HG02571 (cell line): ENCODE measurements at regions not wholly inside any gene's neighbourhood (a gene's known extent, or its start where the extent isn't known, plus 50 kb on each side); places are given as distances from the start of the nearest gene placed in this dataset.

Experiments
- ATAC-seq: cut with Tn5 transposase; IDR thresholded peaks from one replicate; pipeline ENCODE4 v1.9.1; 2021; ENCODE audit warnings: mild to moderate bottlenecking, moderate library complexity; ENCODE audit not compliant: unreplicated experiment

GRCh38 chr9:89982016-89982415, 377.2 kb downstream of the GADD45G start:
- no peak for ATAC-seq

DNA sequence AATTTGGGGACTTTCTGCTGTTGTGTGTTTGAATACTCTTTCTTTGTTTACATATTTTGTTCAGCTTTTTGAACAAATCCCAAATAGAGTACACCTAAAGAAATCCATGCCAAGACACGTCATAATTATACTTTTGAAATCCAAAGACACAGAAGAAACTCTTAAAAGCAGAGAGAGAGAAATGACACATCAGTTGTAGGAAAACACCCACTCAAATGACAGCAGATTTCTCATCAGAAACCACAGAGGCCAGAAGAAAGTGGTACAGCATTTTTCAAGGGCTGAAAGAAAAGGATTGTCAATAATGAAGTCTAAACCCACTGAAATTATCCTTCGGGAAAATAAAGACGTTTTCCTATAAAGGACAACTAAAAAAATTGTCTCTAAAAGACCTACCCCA, 378.6 kb downstream of the GADD45G start:
- no peak for ATAC-seq

GRCh38 chr9:89984214-89984613, 379.4 kb downstream of the GADD45G start:
- ATAC-seq: no peak

DNA sequence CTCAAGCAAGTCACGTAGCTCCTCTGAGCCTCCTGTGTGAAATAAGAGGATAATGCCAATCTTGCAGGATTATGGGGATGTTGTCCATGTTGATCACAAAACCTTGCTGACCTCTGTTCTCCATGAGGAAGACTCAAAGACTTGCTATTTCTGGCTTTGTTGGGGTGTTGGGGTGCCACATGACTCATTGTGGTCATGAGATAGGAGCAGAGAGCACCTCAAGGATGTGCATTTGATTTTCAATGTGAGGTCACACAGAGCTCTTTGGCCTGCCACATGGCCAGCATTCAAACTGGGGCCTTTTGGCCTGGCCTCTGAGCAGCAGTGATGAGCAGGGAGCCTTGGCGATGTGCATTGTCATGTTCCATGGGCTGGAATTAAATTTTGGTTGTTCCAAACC, 380.3 kb downstream of the GADD45G start:
- no peak for ATAC-seq

GRCh38 chr9:89986190-89986589, 381.4 kb downstream of the GADD45G start:
- no peak for ATAC-seq

- no peak for ATAC-seq
Measured at GRCh38 chr9:89988458-89988857, 383.6 kb downstream of the GADD45G start.

GRCh38 chr9:89991204-89991790, 386.5 kb downstream of the GADD45G start:
- ATAC-seq: no peak

DNA sequence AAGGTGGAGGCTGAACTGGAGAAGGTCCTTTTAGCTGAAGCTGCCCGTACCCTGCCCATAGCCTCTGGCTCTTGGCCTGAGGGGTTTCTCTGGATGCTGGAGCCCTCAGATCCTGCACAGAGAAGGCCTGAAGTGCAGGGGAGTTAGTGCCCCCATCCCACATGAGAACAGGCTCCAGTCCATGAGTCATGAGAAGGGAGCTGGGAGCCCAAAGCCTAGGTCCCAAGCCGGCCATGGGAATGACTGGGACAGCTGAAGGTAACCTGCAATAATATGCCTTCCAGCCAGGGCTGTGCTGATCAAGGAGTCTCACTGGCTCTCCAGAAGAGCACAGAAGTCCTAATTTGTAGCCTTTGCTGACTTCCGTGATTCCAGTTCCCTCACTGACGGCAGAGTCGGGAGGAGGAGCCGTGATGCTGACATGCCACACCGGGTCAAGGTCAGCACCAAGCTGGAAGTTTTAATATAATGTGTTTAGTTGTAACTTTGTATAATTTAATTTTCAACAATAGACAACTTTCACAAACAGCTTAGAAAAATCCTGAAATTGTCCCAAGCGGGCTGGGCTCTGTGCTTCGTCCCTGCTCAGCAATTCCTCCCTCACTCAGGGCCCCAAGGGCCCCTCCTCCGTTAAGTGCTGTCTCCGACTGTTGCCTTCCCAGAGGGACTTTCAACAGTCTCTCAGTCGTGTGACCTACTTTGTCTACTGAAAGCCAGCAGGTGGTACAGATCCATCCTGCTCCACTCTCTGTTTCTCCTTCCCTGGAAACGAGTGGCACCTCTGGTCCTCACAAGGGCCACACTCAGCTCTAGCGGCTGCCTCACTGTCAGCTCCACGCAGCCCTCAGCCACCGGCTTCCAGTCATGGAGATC, 387.8 kb downstream of the GADD45G start:
- no peak for ATAC-seq

- ATAC-seq: no peak
Measured at GRCh38 chr9:89993678-89994630, 389.1 kb downstream of the GADD45G start.

DNA sequence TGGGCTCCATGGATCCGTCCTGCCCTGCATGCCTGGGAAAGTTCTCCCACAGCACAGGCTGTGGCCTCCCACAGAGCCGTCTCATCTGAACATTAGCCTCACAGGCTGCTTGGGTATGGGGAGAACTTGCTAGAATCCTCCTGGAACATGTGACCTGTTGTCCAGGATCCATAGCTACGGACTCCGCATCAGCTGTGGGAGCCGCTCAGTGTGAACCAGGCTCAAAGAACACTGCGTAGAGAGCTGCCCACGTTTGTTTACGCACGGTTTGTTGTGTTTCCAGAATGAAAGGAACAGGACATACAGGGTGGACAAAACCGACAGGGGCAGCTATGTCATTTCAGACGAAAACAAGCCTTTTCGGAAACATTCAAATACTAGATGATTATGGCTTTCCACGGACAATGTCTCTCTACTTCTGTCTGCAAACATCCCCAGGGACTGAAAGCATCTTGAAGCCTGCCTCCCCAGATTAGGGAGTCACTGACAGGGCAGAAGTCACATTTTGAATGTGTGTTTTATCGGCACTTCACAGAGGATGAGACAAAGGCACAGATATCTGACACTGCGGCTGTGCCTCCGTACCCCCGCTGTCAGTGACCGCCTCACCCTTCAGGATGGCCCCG, 390.3 kb downstream of the GADD45G start:
- no peak for ATAC-seq

DNA sequence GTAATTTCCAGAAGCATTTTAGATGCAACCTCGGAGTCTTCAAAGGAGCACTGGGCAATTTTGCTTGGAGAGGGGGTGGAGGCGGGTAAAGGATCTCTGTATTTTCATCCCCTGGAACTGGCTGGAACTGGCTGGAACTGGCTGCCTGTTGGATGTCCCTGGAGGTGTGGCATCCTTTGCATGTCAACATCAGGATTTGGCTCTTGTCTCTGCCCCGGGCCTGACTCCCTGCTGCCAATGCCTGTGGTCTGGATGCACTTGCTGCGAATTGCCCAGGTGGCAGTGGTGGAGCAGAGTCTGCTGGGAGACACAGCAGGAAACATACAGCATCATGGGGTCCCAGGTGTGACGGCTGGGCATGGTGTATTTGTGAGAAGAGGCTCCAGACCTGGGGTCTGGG, 391.3 kb downstream of the GADD45G start:
- ATAC-seq: no peak

- ATAC-seq: no peak
Measured at GRCh38 chr9:89996773-89997172, 392.0 kb downstream of the GADD45G start.

GRCh38 chr9:89998633-89999032, 393.8 kb downstream of the GADD45G start:
- no peak for ATAC-seq

GRCh38 chr9:89999176-89999533, 394.3 kb downstream of the GADD45G start:
- no peak for ATAC-seq

DNA sequence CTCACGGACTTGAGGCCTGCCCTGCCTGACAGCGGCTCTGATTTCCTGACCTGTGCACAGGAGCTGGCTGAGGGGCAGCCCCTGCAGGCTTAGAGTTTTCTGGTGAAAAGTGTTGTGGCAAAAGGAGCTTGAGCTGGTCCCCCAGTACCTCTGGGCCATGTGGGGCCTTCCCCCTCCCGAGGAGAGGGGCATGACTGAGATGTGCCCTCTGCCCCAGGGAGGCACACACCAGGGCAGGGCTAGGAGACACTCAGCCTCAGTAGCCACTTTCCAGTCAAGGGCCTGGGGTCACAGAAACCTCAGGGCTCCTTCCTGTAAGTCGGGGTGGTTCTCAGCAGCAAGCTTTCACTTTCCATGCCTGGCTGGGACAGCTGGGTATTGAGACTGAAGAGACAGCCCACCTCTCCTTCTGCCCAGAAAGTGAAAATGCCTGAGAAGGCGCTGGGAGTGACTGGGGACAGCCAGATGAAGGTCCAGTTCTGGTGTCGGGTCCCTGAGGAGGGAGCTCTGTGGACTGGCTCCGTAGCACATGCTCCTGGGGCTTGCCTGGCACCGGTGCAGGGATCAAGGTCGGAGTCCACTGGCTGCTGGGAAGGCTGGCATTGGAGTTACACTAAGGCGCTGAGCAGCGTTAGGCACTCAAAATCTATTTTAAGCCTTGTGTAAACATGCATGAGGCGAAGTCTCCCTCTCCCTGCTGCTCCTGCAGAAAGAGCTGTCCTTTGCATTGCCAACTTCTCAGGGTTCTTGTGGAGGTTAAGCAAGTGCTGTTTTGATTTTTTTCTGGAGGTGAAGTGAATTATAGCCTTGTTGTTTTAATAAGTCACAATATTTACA, 394.9 kb downstream of the GADD45G start:
- peak; percentile 93 for ATAC-seq

DNA sequence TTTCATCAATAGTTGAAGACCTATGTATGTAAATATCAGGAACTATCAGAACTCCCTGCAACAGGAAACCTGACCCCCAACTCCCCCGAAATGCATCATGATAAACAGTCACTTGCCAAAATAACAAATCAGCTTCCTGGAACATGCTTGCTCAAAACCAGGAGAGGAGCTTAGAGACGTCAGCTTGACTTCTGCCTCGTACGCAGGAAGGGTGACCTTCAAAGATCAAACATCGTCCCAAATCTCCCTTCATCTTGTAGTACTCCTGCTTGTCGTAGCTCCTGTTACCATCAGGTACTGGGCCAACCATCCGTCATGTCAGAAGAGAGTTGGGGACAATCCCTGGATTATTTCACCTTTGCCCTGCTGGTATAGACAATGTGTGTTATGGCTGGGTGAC, 396.1 kb downstream of the GADD45G start:
- no peak for ATAC-seq

- no peak for ATAC-seq
Measured at GRCh38 chr9:90001747-90002146, 396.9 kb downstream of the GADD45G start.

DNA sequence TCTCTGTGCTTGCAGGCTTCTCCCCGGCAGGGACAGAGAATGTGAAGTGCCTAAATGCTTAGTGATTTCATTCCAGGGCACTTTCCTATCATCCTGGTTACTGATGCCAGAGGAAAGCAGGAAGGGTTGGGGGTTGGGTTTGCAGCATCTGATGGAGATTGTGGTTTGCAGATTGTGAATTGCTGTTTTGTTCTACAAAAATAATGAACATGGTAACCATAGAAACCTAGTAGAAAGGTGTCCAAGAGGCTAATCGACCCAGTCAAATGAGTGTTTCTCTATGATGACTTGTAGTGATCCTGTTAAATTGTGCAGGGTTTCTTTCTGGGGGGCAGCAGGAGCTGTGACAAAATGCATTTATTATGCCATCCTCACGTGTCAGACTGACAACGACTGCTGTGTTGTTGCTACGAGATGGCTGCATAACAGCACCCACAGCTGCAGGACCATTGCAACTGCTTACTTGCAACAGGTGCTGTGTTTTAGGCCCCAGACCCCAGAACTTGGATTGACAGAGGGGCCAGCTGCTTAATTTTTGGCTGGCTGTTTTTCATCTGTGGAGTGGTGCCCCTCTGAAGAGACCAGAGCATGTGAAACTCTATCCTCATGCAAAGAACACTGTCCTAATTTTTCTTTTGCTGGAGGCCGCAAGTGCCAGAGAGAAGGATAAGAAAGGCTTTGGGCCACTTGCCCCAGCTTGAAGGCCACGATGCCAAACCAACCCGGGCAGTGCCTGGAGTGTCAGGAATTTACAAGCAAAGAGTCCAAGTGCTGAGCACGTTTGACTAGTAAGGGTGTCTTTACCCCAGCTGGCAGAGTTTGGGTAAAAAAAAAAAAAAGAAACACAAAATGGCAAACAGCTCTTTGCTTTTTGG, 397.8 kb downstream of the GADD45G start:
- no peak for ATAC-seq

- no peak for ATAC-seq
Measured at GRCh38 chr9:90005388-90005787, 400.6 kb downstream of the GADD45G start.
